Fibroblast of the conjunctiva (primary cell): ENCODE measurements at regions not wholly inside any gene's neighbourhood (a gene's known extent, or its start where the extent isn't known, plus 50 kb on each side); places are given as distances from the start of the nearest gene placed in this dataset.

Experiments used
- DNase-seq: peaks from one replicate; pipeline ENCODE4 v3.0.0-alpha.2; 2010; ENCODE audit warnings: low read depth

DNA sequence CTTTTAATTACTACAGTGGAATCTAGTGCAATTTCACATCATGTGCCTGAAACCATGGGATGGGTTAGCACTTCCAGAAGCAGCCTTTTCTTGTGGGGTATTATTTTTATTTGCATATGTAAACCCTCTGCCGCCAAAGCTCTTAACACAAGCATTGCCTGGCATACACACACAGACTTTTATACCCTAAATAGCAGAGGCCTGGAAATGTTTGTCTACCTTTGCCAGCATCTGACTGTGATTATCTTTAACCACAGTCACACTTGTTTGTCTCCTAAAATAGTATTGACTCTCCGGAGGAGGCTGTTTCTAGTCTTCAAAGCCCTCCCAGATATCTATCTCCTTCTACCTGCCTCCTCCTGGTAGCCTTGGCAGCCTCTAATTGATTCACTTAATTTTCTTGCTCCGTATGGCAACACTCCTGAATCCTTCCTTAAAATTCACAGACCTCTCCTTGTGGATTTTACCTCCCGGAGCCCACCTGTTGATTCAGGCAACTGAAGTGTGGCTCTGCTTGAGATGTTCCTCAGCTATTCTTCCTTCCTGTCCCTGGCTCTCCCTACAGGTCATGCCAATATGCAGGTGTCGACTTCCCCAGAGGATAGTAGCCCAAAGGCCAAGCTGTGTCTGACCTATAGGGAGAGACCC lies 127.1 kb upstream of the UMPS start:
- DNase-seq: no peak

DNA sequence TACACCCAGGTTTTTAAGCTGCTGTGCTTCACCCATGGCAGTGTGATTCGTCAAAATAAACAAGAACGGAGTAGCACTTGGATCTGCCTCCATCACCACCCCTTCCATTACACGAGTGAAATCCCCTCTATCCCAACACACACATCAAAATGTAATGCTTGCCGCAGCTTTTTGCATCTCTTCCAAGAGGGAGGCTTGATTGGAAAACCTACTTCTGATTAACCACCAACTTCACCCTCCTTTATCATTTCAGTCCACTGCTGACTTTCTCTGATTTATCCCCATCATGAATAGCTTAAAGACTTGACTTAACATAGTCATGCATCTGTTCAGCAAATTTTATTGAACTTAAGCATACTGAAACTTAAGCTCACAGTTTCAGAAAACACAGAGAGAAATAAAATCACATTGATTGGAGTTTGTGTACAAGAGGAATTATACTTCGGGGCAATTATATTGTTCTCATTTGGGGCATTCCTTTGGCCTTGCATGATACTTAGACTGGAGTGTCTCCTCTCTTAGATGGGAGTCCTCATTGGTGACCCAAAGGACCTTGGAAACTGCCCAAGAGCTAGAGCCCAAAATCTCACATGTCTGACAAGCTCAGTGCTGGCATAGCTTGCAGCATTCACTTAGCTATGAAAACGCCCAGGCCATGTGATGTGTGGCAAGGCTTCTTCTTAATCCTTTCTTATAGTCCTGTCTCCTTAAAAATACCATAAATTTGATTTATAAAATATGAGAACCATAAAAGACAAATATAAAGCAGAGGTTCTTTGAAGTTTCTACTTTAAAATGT lies 124.3 kb upstream of the UMPS start:
- no peak for DNase-seq

DNA sequence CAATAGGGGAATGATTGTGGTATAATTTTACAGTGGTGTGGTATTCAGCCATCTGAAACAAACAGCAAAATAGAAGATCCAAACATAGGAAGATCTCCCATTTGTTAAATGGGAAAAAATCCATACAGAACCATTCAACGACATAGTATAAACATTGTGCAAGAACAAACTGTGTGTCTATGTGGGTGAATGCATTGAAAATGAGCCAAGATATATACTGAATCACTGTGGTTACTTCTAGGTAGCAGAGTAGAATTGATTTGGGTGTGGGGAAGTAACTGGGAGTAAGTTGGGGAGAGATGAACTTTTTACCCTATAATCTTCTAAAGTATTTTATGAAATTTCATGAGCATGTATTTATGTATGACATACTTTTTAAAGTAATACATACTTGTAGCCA lies 123.1 kb upstream of the UMPS start:
- DNase-seq: peak; percentile 57

GRCh38 chr3:124609402-124609801 lies 120.8 kb upstream of the UMPS start:
- no peak for DNase-seq

- no peak for DNase-seq
Observed at GRCh38 chr3:124610130-124610529, 120.1 kb upstream of the UMPS start.

DNA sequence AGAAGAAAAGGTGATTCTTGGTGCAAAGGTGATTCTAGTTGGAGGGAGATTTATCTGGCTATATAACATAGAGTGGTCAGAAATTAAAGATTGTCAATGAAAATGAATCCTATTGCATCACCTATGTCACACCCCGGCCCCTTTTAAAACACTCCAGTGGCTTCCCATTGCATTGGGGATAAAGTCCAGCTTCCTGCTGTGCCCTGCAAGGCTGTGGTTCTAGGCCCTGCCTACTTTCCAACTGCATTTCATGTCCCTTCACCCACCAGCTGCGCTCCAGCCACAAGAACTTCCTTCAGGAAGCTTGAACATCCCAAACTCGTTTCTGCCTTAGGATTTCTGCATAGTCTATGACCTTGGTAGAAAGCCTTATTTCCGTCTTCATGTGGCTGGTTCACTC lies 118.7 kb upstream of the UMPS start:
- no peak for DNase-seq

DNA sequence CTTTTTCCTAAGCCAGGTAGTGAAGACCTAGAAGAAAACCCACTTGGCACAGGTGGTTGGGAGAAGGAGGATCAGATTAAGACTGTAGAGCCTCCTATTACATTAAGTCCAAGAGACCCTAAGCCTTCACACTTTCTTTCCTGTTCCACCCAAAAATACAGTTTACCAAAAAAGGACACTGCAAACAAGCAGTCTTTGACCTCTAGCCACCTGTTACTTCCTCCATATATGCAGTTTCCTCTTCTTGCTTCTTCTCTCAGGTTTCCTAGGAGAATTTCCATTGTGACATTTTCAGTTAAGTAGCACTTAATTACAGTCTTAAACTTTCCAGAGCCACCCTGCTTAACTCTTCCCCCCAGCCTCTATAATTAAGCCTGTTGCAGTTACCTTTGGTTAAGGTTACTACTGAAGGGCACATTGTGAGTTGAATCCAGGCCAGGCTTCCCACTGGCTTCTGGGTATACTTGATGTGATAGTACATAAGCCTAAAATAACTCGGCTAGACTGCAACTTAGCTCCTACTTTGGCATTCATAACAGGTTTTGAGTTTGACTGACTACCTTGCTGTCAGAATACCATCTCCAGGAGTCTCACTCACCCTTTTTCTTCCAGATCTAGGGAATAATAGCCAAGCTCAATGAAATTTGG lies 114.2 kb upstream of the UMPS start:
- no peak for DNase-seq

DNA sequence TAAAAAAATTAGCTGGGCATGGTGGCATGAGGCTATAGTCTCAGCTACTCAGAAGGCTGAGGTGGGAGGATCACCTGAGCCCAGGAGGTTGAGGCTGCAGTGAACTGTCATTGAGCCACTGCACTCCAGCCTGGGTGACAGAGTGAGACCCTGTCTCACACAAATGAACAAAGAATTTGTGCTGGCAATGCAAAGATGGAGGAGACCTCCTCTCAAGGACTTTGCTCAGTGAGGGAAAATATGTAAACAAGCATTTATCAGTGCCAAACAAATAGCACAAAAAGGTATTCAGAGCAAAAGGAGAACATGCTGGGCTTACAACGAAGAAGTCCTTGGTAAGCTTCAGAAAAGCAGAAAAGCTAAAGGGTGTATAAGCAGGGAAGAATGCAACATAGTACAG lies 113.1 kb upstream of the UMPS start:
- DNase-seq: no peak

- no peak for DNase-seq
Observed at GRCh38 chr3:124619887-124620599, 110.2 kb upstream of the UMPS start.

- DNase-seq: no peak
Observed at GRCh38 chr3:124620600-124621063, 109.6 kb upstream of the UMPS start.

- no peak for DNase-seq
Observed at GRCh38 chr3:124621498-124621897, 108.8 kb upstream of the UMPS start.

GRCh38 chr3:124625074-124625473 lies 105.2 kb upstream of the UMPS start:
- no peak for DNase-seq

DNA sequence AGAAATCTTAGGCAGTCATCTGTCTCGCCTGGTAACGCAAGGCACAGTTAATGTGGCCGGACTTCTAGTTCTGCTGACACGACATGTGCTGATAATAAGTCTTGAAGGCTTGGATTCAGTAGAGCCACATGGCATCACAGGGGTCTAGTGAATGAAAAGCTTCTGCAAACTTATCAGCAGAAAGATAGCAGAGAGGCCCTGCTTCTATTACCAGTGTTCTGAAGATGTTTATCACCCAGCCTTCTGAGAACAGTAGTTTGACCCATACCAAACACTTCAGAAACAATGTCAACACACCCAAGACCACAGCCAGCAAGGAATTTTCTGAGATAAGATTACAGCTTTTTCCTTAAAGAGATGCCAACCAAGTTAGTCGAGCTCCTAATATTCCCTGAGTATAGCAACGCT lies 102.7 kb upstream of the UMPS start:
- no peak for DNase-seq

- no peak for DNase-seq
Observed at GRCh38 chr3:124628863-124629262, 101.4 kb upstream of the UMPS start.

- DNase-seq: no peak
Observed at GRCh38 chr3:124629497-124629896, 100.8 kb upstream of the UMPS start.

DNA sequence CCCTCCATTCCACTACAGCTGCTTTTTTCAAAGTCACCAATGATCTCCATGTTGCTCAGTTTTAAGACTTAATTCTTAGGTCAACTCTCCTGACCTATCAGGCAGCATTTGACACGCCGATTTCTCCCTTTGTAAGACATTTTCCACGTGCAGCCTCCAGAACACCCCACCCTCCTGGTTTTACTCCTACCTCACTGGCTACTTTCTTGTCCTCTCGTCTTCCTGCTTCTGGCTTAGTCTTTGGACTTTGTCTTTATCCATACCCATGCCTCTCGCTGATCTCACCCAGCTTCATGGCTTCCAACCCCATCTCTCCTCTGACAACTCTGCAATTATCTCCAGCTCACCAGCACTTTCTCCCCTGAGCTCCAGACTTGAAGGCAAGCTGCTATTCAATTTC lies 99.3 kb upstream of the UMPS start:
- DNase-seq: no peak

DNA sequence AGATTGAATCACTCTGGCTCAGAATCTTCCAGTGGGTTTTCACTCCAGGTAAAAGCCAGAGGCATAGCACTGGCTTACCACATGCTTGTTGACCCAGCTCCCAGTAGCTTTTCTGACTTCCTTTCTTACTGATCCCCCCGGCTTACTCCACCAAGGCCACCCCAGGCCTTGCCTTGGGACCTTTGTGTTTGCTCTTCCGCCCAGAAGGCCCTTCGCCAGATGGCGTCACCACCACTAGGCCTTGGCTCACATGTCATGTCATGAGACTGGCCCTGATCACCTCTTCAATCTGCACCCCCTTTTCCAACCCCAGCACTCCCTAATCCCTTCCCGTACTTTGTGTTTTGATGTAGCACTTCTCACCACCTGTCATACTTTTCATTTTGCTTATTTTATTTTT lies 98.5 kb upstream of the UMPS start:
- no peak for DNase-seq

DNA sequence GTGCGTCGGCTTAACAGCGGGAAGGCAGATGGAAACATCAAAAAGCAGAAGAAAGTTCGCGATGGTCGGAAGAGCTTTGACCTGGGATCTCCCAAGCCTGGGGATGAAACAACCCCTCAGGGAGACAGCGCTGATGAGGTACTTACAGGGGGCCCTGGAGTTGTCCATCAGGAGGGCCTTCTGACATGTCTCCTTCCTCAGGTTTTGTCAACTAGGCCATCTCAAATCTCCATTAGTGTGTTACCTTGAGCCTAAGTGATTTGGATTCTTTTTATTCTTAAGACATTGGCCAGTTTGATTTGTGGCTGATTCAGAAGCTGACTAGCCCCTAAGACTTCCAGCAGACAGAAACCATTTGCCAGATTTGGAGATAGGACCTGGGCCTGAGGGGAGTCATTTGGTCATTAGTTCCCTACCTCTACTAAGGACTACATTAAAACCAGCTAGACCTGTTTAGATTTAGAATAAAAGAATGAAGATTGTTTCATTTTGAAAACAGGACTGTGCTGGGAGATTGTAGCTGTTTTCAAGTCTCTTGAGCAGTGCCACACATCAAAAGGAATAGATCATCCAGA lies 97.6 kb upstream of the UMPS start:
- DNase-seq: no peak

- DNase-seq: no peak
Observed at GRCh38 chr3:124633524-124633923, 96.7 kb upstream of the UMPS start.

DNA sequence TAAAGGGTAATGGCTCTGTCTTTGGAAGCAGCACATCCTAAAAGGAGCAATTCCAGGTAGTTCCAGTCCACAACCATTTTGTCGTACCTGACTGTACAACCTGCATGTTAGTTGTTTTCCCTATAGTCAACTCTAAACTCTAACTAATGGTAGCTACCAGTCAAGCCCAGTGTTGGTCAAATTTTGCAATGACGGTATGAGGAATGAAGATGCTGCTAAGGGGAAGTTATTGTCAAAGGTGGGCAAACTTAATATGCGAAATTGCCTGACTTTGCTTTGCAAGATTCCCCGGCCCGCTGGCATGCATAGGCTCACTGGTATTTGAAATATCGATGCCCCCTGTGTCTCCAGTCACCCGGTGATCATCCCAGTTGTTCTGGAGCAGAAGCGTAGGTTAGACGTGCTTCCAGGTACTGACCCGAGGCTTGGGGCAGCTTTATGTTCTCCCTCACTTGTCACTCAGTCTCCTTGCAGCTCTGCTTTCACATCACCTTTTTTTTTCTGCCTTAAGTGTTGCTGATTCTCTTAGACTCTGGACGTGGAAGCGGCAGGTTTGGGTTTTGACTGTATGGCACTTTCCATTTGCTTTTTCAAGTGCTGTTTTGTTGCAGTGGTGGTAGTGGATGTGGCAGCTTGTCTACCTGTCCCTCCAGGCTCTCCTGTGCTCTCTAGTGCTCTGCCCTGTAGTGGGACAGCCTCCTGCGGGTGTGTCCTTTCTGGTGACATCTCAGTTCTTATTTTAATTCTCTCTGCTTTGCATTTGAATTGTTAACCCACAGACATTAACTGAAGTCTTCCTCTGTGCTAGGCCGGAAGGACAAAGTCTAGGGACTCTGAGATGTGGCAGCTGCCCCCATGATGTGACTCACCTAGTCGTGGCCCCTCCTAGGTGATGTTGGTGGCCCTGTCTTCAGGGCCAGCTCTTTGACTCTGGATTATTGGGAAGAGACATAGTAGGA lies 95.8 kb upstream of the UMPS start:
- DNase-seq: no peak

GRCh38 chr3:124635169-124635539 lies 95.1 kb upstream of the UMPS start:
- DNase-seq: no peak
